Ecto neural progenitor cell (in vitro differentiated cells): ENCODE measurements at regions not wholly inside any gene's neighbourhood (a gene's known extent, or its start where the extent isn't known, plus 50 kb on each side); places are given as distances from the start of the nearest gene placed in this dataset.
"Not testable (repeated sequence)": the region's sequence is repeated elsewhere in the genome, so short reads cannot be mapped to it uniquely, and the experiment has no call there.

Experiments
- DNase-seq: peaks from one replicate; pipeline ENCODE4 v3.0.0-alpha.2; 2018; ENCODE audit warnings: low spot score

GRCh38 chr6:60789601-60790000 is 1496.4 kb downstream of the KHDRBS2 start:
- DNase-seq, result not testable (repeated sequence)

GRCh38 chr6:60782698-60783464 is 1503.1 kb downstream of the KHDRBS2 start:
- not testable (repeated sequence) for DNase-seq

- not testable (repeated sequence) for DNase-seq
Measured at GRCh38 chr6:60779591-60779990, 1506.4 kb downstream of the KHDRBS2 start.

GRCh38 chr6:60767791-60768499 is 1518.1 kb downstream of the KHDRBS2 start:
- not testable (repeated sequence) for DNase-seq

GRCh38 chr6:60765331-60765730 is 1520.7 kb downstream of the KHDRBS2 start:
- not testable (repeated sequence) for DNase-seq

- DNase-seq, result not testable (repeated sequence)
Measured at GRCh38 chr6:60763464-60764080, 1522.5 kb downstream of the KHDRBS2 start.

GRCh38 chr6:60760928-60761327 is 1525.1 kb downstream of the KHDRBS2 start:
- DNase-seq, result not testable (repeated sequence)

GRCh38 chr6:60759149-60759825 is 1526.7 kb downstream of the KHDRBS2 start:
- DNase-seq, result not testable (repeated sequence)

- not testable (repeated sequence) for DNase-seq
Measured at GRCh38 chr6:60758725-60759124, 1527.3 kb downstream of the KHDRBS2 start.

- DNase-seq, result no peak
Measured at GRCh38 chr6:60754879-60755278, 1531.1 kb downstream of the KHDRBS2 start.

GRCh38 chr6:60750353-60751081 is 1535.5 kb downstream of the KHDRBS2 start:
- DNase-seq, result not testable (repeated sequence)

- DNase-seq, result not testable (repeated sequence)
Measured at GRCh38 chr6:60747765-60748556, 1538.1 kb downstream of the KHDRBS2 start.

GRCh38 chr6:60737764-60738425 is 1548.1 kb downstream of the KHDRBS2 start:
- DNase-seq, result not testable (repeated sequence)

- not testable (repeated sequence) for DNase-seq
Measured at GRCh38 chr6:60737315-60737714, 1548.7 kb downstream of the KHDRBS2 start.

GRCh38 chr6:60723935-60724334 is 1562.1 kb downstream of the KHDRBS2 start:
- not testable (repeated sequence) for DNase-seq

- no peak for DNase-seq
Measured at GRCh38 chr6:60695232-60695631, 1590.8 kb downstream of the KHDRBS2 start.

GRCh38 chr6:60687085-60687484 is 1598.9 kb downstream of the KHDRBS2 start:
- DNase-seq, result no peak

- DNase-seq, result no peak
Measured at GRCh38 chr6:60681806-60682205, 1604.2 kb downstream of the KHDRBS2 start.

- DNase-seq, result no peak
Measured at GRCh38 chr6:60679175-60679574, 1606.8 kb downstream of the KHDRBS2 start.

- no peak for DNase-seq
Measured at GRCh38 chr6:60671369-60671768, 1614.7 kb downstream of the KHDRBS2 start.
